ENCODE measurements at regions not wholly inside any gene's neighbourhood (a gene's known extent, or its start where the extent isn't known, plus 50 kb on each side); places are given as distances from the start of the nearest gene placed in this dataset.

DNA sequence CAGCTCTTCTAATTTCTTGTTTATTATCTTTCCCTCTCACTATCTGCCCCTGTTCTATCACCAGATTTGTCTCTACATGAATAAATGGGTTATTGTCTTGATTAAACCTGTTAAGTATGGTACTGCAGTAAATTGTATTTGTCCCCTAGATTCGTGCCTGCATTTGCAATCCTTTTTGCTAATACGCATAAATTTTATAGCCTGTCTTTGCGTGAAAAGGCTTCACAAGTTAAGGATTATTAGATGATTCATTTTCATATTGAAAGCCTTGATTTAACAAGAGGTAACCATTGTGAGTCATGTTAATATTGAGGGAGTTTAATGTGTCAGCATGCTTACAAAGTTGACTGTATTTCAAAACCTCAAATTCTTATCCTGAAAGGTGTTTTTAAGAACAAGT, 204.6 kb downstream of the PCSK1 start:
- TF ChIP-seq, protein P1, sequence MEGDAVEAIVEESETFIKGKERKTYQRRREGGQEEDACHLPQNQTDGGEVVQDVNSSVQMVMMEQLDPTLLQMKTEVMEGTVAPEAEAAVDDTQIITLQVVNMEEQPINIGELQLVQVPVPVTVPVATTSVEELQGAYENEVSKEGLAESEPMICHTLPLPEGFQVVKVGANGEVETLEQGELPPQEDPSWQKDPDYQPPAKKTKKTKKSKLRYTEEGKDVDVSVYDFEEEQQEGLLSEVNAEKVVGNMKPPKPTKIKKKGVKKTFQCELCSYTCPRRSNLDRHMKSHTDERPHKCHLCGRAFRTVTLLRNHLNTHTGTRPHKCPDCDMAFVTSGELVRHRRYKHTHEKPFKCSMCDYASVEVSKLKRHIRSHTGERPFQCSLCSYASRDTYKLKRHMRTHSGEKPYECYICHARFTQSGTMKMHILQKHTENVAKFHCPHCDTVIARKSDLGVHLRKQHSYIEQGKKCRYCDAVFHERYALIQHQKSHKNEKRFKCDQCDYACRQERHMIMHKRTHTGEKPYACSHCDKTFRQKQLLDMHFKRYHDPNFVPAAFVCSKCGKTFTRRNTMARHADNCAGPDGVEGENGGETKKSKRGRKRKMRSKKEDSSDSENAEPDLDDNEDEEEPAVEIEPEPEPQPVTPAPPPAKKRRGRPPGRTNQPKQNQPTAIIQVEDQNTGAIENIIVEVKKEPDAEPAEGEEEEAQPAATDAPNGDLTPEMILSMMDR (IDR thresholded peaks at IDR 0.05), result no peak
- TF ChIP-seq POLR2A (IDR thresholded peaks at IDR 0.05), result no peak

Measured in tibial nerve (tissue), 3 donors.